ENCODE measurements at regions not wholly inside any gene's neighbourhood (a gene's known extent, or its start where the extent isn't known, plus 50 kb on each side); places are given as distances from the start of the nearest gene placed in this dataset.

DNA sequence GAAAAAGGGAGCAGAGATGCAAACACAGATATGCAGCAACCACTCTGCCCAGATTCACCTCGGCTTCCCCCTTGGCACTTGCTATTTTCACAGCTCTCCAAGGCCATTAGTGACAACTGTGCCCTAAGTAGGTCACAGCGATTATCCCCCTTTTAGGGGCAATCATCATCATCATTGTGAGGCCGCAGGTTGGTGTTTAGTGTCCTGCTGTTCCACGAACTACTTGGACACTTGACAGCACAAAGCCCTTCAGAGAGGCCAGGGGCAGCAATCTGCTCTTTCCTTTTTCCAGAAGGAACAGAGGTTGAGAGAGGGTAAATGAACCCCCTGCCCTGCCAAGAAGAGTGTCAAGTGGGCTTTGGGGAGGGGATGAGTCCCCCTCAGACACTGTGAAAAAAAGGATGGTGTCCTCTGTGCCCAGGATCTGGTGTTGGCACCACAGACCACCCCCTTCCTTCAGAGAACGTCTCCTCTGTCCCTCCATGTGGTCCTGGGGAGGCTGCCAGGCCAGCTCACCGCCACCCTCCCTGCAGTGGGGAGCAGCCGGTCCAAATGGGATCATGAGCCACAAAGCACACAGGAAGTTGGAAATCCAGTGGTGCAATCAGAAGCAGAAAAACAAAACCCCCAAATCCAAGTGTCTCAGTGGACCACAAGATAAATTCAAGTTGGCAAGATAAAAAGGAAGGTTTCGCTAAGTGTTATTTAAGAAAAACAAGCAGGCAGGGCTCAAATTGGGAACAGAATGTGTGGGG lies 78.4 kb upstream of the MED9 start:
- no peak for DNase-seq

DNA sequence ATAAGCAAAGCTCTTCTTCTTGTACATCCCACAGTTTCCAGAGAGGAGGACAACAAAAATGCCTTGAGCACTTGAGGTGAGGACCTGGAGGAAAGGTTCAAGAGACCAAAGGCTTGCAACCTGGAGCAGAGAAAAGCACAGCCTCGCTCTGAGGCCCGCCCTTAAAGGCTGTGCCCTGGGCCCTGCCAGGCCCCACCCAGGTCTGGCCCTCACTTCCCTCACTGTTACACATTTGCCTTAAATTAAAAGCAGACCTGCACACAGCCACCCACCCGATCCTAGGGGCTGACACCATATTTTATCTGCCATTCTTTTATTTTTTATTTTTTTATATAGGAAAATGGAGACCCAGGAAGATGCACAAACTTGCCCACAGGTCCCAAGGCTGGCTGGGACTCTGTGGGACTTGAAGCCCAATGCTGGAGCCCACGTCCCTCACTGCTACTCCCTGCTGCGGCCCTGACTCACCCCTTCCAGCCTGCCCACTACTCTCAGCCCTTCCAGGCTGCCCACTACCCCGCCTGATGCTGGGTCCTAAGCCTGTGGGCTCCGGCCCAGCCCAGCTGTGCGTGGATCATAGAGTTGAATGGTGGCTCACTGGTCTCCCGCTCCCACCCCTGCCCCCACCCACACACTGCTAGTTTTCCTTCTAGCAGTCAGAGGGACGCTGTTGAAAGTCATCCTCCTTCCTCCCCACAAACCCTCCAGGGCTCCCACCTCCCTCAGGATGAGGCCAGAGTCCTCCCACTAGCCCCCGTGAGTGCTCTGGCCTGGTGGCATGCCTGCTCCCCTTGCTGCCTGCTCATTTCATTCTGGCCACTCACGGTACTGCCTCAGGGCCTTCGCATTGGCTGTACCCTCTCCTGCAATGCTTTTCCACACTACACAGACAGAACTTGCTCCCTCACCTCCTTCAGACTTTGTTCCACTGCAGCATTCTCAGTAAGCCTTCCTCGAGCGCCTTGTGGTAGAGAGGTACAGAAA lies 77.6 kb upstream of the MED9 start:
- DNase-seq: no peak

DNA sequence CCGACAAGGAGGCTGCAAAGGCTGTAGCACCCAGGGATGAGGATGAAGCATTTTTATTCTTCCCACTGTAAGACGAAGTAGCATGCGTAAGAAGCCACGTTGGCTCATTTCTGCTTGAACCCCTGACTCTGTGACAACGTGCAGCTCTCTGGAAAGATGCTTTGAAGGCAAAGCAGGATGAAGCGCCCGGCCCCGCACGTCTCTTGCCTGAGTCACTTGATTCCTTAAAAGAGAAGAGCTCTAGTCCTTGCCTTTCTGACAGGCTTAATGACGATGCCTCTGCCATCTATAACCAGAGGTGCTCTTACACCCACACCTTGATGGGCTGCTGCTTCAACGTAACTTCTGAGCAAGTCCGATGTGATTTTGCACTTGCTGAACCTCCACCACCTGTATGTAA lies 76.7 kb upstream of the MED9 start:
- no peak for DNase-seq

DNA sequence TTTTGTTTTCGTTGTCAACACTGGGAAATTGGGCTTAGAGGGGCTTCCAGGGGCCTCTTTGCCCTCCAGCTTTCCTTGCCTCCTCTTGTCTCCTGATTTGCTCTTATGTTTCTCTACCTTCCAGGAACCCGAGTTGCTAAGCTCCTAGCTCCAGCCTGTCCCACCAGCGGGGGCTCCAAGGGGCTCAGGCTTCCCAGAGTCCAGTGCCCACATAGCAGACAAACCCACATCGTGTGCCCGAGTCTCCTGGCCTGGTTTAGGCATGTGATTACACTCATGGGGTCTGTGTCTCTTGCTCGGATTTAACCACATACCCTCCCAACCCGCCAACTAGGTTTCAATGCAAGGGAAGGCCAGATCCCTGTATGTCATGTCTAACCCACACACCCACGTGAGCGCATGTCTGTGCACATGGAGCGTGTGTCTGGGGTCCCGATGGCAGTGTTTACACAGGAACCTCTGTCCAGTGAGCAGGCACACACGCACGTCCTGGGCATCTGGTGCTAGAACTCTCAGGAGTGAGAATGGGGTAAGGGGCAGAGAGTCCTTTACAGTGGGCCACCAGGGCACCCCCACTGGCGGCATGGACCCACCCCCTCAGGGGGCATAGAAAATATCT lies 76.1 kb upstream of the MED9 start:
- DNase-seq: no peak

GRCh38 chr17:17401271-17401781 lies 75.5 kb upstream of the MED9 start:
- no peak for DNase-seq

DNA sequence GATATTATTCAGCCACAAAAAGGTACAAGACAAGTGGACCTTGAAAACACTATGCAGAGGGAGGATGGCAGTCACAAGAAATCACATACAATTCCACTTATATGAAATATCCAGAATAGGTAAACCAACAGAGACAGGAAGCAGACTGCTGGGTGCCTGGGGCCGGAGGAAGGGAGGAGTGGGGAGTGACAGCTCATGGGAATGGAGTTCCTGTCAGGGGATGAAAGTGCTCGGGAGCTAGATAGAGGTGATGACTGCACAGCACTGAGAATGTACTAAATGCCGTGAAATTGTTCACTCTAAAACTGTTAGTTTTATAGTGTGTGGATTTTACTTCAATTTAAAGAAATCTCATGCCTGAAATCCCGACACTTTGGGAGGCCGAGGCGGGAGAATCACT lies 74.2 kb upstream of the MED9 start:
- DNase-seq: no peak

- DNase-seq: no peak
Observed at GRCh38 chr17:17403065-17403464, 73.7 kb upstream of the MED9 start.

GRCh38 chr17:17403899-17404576 lies 72.8 kb upstream of the MED9 start:
- peak; percentile 48 for DNase-seq

DNA sequence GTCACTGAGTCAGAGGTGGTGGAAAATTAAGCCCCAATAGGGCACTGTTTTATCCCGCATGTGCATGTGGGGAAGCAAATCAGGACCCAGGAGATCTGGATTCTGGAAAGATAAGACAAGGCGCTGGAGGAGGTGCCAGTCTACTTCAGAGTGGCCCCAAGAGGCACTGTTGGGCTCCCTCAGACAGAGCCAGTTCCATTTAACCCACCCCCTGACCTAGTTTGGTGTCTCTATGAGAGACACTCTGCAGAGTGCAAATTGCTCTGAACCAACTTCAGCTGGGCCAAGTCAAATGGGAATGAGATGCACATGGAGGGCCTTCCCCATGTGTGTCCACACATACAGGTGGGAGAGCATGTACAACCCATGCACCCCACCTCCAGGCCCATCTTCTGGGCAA lies 71.1 kb upstream of the MED9 start:
- no peak for DNase-seq

DNA sequence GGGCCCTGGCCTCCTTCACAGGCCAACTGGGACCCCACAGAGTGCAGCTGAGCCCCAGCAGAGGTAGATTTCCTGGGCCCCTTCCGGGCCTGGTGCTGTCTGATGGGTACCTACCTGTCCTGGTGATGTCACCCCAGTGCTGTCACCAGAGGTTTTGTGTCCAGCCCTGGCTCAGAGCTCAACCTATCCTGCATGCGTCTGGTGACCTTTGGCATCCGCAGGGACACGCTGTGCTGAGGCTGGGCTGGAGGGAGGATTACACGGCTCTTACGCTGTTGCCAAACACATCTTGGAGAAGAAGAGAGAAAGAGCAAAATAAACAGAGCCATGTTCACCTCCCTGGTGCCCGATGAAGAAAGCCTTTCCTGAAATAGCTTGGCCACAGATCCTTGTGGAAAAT lies 70.6 kb upstream of the MED9 start:
- DNase-seq: no peak

DNA sequence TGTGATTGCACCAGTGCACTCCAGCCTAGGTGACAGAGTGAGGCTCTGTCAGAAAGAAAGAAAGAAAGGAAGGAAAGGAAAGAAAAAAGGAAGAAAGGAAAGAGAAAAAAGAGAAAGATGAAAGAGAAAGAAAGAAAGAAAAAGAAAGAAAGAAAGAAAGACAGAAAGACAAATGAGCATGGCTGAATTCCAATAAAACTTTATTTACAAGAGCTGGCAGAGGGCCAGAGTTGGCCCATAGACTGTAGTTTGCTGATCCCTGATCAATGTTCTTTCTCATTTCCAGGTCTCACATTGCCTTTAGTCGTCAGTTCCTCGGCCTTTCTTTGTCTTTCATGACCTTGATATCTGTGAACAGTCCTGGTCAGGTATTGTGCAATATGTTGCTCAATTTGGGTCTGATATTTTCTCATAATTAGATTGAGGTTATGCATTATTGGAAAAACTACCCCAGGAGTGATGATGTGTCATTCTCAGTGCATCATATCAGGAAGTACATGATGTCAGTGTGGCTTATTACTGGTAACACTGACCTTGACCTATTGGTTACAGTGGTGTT lies 68.5 kb upstream of the MED9 start:
- no peak for DNase-seq

DNA sequence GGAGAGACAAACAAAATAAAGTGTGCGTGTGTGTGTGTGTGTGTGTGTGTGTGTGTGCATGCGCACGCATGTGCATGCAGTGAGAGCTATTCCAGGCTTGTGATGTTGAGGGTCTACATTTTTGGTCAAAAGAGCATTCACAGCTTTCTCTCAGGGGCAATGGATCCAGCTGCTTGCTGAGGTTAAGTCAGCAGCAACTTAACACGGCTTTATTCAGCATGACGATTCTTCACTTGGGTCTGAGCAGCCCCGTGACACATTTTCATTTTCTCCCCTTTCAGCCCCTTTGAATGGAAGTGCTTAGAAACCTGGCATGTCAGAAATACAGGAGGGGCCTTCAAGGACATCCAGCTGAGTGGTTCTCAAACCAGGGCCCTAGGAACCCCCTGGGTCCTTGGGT lies 66.4 kb upstream of the MED9 start:
- DNase-seq: no peak

- no peak for DNase-seq
Observed at GRCh38 chr17:17411692-17412091, 65.1 kb upstream of the MED9 start.

DNA sequence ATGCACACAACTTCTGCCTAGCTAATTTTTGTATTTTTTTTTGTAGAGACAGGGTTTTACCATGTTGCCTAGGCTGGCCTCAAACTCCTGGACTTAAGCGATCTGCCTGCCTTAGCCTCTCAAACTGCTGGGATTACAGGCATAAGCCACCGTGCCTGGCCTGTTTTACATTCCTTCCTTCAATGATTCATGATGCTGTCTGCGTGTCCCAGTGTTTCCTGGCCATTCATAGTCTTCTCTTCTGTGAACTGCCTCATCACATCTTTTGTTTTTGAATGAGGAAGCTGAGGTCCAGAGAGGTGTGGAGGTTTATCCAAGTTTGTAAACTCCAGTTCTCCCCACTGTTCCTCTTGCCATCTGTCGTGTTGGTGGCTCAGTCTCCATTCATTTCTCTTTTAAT lies 64.5 kb upstream of the MED9 start:
- no peak for DNase-seq

- no peak for DNase-seq
Observed at GRCh38 chr17:17413215-17413792, 63.5 kb upstream of the MED9 start.

DNA sequence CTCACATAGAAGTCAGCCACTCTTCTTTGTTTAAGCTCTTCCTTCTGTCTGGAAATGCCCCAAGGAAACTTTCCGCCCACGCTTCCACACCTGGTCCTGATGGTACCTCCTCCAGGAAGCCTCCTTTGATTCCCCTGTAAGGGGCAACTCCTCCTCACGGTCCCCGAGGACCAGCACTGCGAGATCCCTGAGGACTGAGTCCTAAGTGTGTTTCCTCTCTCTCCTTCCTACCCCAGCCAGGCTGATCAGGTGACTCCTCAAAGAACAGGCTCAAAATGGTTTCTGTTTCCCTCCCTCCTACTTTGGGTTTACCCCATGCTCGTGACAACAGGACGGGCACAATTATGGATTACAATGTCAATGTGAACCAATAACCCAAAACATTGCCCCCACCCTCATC lies 63.0 kb upstream of the MED9 start:
- DNase-seq: no peak

DNA sequence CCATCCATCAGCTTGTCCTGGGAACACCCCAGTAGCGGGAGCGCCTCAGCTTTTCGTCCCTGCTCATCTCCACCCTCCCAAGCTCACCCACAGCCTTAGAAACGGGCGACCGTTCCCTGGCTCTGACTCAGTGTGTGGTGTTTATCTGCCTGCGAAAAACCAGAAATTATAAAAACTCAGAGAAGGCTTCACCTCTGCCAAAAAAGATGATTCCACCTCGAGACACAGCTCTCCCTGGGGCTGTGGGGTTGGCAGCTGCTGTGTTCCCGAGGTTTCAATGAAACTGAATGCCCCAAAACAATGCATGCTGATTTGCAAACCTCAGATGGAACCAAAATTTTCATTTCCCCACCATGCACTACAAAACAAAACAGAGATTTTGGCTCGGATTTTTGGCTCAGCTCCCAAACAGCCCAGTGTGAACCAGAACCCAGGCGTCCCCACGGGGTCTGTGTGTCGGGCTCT lies 62.4 kb upstream of the MED9 start:
- no peak for DNase-seq

GRCh38 chr17:17415006-17415405 lies 61.8 kb upstream of the MED9 start:
- DNase-seq: no peak

DNA sequence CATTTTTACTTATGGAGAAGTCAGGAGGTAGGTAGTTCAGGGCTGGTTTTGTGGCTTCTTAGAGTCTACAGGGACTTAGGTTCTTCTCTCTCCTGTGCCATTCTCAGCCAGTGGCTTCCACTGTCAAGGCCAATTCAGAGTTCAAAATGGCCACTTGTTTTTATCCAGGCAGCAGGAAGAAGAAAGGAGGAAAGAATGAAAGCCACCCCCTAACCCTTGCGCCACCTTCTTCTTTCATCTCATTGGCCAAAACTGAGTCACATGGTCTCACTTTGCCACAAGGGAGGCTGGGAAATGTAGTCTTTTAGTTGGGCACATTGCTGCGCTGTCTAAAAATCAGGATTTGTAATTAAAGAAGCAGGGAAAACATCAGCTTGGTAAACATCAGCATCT lies 60.8 kb upstream of the MED9 start:
- DNase-seq: no peak

GRCh38 chr17:17416400-17417360 lies 60.1 kb upstream of the MED9 start:
- DNase-seq: peak; percentile 46

DNA sequence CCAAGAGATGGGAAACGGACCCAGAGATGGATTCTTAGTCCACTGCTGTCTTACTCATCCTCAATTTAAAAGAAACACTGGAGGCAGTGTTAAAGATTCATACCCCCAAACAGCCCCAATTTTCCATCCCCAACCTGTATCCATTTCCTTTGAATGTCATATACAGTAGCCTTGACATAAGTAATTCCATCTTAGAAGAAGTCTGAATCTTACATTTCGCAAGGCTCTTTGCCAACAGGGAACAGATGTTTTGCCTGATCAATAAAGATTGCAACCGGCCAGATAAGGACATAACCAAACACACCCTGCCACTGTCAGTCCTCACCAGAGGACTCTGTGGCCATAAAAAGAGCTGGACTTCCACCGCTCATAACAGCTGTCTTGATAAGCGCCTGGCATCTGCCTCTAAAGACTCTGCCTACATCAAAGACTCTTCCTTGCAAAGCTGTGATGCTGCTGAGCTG lies 59.0 kb upstream of the MED9 start:
- DNase-seq: no peak

Measured in activated CD4-positive, CD25-positive, alpha-beta regulatory T cell treated with anti-CD3 and anti-CD28 coated beads, Interleukin-2, amount 50 U/mL, for 72 hours (primary cell).